HEK293T (cell line): ENCODE measurements at regions not wholly inside any gene's neighbourhood (a gene's known extent, or its start where the extent isn't known, plus 50 kb on each side); places are given as distances from the start of the nearest gene placed in this dataset.

Experiments
- CTCF ChIA-PET: fragments of 350-600 bp; formaldehyde crosslinking; extraction: SDS; loops from one replicate; lab custom pipeline; 2021; ENCODE audit warnings: antibody characterized with exemption, inconsistent platforms; lab: Yijun Ruan, JAX
- POLR2A ChIA-PET: fragments of 350-600 bp; formaldehyde crosslinking; extraction: SDS; loops from one replicate; lab custom pipeline; 2020; ENCODE audit warnings: antibody characterized with exemption, inconsistent platforms; lab: Yijun Ruan, JAX
- DNase-seq: peaks from one replicate; pipeline ENCODE4 v3.0.0; 2012; ENCODE audit warnings: mixed read lengths; ENCODE audit errors: extremely low spot score
- ARNT ChIP-seq: fragments of 450-650 bp; IDR thresholded peaks from 2 replicates; pipeline ENCODE4 v1.6.1; 2017; ENCODE audit warnings: mild to moderate bottlenecking
- BHLHE40 ChIP-seq: fragments of 450-650 bp; IDR thresholded peaks from 2 replicates; pipeline ENCODE4 v1.6.1; 2016; ENCODE audit warnings: mild to moderate bottlenecking, moderate library complexity, borderline replicate concordance
- CTBP1 ChIP-seq: fragments of 450-650 bp; IDR thresholded peaks from 2 replicates; pipeline ENCODE4 v1.6.1; 2016; ENCODE audit warnings: borderline replicate concordance
- ELF4 ChIP-seq: fragments of 450-650 bp; IDR thresholded peaks from 2 replicates; pipeline ENCODE4 v1.6.1; 2017; ENCODE audit warnings: antibody characterized with exemption
- FOXA1 ChIP-seq: fragments of 450-650 bp; IDR thresholded peaks from 2 replicates; pipeline ENCODE4 v1.6.1; 2016; ENCODE audit warnings: mild to moderate bottlenecking
- FOXK2 ChIP-seq: fragments of 450-650 bp; IDR thresholded peaks from 2 replicates; pipeline ENCODE4 v1.6.1; 2016; ENCODE audit warnings: mild to moderate bottlenecking
- FOXM1 ChIP-seq: fragments of 450-650 bp; IDR thresholded peaks from 2 replicates; pipeline ENCODE4 v1.6.1; 2017; ENCODE audit warnings: mild to moderate bottlenecking, borderline replicate concordance
- HDGF ChIP-seq: fragments of 450-650 bp; IDR thresholded peaks from 2 replicates; pipeline ENCODE4 v1.6.1; 2017; ENCODE audit warnings: antibody characterized with exemption, borderline replicate concordance
- L3MBTL2 ChIP-seq: fragments of 450-650 bp; conservative IDR thresholded peaks from 2 replicates; pipeline ENCODE4 v1.6.1; 2016; ENCODE audit warnings: mild to moderate bottlenecking
- LEF1 ChIP-seq: fragments of 450-650 bp; IDR thresholded peaks from 2 replicates; pipeline ENCODE4 v1.6.1; 2017; ENCODE audit warnings: mild to moderate bottlenecking, borderline replicate concordance
- NFRKB ChIP-seq: fragments of 450-650 bp; IDR thresholded peaks from 2 replicates; pipeline ENCODE4 v1.6.1; 2016; ENCODE audit warnings: mild to moderate bottlenecking, moderate library complexity
- SP1 ChIP-seq: fragments of 450-650 bp; IDR thresholded peaks from 2 replicates; pipeline ENCODE4 v1.6.1; 2017
- SUZ12 ChIP-seq: fragments of 450-650 bp; IDR thresholded peaks from 2 replicates; pipeline ENCODE4 v1.6.1; 2016; ENCODE audit warnings: mild to moderate bottlenecking
- TARDBP ChIP-seq: fragments of 450-650 bp; IDR thresholded peaks from 2 replicates; pipeline ENCODE4 v1.6.1; 2016
- ZNF384 ChIP-seq: fragments of 450-650 bp; IDR thresholded peaks from 2 replicates; pipeline ENCODE4 v1.6.1; 2016
- TF ChIP-seq, protein P1 (sequence below): fragments of 450-650 bp; IDR thresholded peaks from 2 replicates; pipeline ENCODE4 v1.6.1; 2016

DNA sequence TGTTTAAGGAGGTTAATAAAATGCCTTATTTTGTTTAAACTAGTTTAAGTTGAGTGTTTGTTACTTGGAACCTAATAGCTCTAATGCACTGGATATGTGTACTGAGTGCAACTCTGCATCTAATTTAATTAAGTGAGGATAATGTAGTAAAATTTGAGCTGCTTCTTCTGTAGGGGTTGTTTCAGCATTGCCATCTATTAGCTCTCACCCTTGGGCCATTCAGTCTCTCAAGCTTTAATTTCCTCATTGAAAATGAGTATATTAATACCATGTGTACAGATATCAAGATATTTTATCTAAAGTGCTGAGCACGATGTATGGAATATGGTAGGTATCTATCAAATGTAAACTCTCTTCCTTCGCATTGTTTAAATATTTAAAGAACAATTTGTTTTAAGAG, 375.7 kb upstream of the LRRC3B start:
- CTCF ChIA-PET, result no interaction called here
- TF ChIP-seq CTBP1, result no peak
- TF ChIP-seq LEF1, result no peak
- TF ChIP-seq BHLHE40, result no peak
- TF ChIP-seq L3MBTL2, result no peak
- TF ChIP-seq, protein P1, sequence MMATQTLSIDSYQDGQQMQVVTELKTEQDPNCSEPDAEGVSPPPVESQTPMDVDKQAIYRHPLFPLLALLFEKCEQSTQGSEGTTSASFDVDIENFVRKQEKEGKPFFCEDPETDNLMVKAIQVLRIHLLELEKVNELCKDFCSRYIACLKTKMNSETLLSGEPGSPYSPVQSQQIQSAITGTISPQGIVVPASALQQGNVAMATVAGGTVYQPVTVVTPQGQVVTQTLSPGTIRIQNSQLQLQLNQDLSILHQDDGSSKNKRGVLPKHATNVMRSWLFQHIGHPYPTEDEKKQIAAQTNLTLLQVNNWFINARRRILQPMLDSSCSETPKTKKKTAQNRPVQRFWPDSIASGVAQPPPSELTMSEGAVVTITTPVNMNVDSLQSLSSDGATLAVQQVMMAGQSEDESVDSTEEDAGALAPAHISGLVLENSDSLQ, result no peak
- no peak for TF ChIP-seq HDGF
- TF ChIP-seq SUZ12, result no peak
- no peak for TF ChIP-seq NFRKB
- TF ChIP-seq FOXK2, result no peak
- TF ChIP-seq FOXA1, result no peak
- TF ChIP-seq TARDBP, result no peak
- no peak for TF ChIP-seq SP1
- TF ChIP-seq ARNT, result no peak
- no peak for TF ChIP-seq ZNF384
- TF ChIP-seq FOXM1, result no peak
- no peak for DNase-seq
- POLR2A ChIA-PET, result no interaction called here

DNA sequence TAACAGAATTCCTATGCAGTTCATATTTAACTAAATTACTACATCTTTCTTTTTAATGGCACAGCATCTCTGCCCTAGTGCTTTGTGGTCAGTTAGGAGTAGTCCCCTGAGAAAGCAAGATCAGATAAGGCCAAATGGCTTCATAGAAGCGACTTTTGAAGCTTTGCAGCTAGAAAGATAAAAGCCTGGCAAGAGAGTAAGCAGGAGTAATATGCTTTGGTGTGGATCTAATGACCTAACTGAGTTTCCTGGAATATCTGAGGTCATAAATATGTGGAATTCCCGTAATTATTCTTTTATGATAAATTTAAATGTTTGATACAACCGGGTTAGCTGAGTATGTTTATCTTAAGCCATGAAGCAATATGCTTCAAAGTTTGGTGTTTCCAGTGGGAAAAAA, 374.9 kb upstream of the LRRC3B start:
- ChIA-PET POLR2A (no interaction called here), CTCF (no interaction called here)
- no peak for TF ChIP-seq LEF1
- TF ChIP-seq ELF4, result no peak
- TF ChIP-seq CTBP1, result no peak
- no peak for TF ChIP-seq SP1
- TF ChIP-seq NFRKB, result no peak
- TF ChIP-seq SUZ12, result no peak
- TF ChIP-seq FOXA1, result no peak
- TF ChIP-seq ARNT, result no peak
- no peak for TF ChIP-seq FOXK2
- no peak for DNase-seq

DNA sequence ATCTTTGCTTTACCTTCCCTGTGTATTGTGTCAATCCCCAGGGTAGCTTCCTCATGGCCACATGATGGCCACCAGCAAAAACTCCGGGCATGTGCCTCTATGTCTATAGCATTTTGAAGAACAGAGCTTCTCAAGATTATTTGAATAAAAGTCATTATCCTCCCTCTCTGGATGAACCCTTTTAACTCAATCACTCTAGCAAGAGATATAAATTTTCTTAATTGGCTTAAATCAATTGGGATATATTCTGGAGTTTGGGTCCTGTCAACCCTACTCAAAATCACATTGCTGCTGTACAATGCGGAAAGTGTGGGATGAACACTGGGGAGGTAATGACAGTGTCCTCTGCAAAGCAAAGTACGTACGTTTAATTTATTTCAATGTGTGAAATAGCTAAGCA, 370.6 kb upstream of the LRRC3B start:
- TF ChIP-seq TARDBP (no peak), LEF1 (no peak), FOXM1 (no peak), ELF4 (no peak), ARNT (no peak)
- DNase-seq, result no peak
- ChIA-PET CTCF (no interaction called here), POLR2A (no interaction called here)

DNA sequence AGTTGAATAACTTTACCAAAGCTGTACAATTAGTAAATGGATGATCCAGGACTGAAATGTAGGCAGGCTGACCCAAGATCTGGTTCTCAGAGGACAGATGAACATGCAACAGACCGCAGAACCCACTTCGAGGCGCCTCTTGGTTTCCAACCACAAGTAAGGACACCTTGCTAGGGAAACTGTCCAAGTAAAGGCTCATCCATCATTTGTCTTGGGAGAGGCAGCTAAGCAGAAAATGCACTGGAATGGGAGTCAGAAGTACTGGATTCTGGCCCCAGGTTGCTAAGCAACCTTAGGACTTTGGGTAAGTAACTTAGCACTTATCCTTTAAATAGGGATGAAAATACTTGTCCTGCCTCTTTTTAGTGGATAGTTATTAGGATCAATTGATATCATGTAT, 366.3 kb upstream of the LRRC3B start:
- POLR2A ChIA-PET, result no interaction called here
- DNase-seq, result no peak
- no peak for TF ChIP-seq L3MBTL2
- no peak for TF ChIP-seq ARNT
- TF ChIP-seq ELF4, result no peak
- CTCF ChIA-PET, result no interaction called here

DNA sequence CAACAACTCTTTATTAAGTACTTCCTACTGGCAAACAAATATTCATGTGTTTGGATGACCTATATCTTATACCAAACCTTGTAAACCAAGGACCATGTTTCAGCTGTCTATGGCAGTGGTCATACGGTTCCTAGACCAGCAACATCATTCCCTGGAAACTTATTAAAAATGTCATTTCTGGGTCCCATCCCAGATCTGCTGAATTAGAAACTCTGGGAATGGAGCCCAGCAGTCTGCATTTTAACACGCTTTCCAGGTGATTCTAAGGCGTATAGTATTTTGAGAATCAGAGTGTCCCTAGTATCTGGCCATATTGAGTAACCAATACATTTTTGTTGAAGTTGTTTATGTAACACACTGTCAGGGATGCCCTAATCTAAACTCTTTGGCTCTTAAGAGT, 363.4 kb upstream of the LRRC3B start:
- POLR2A ChIA-PET, result no interaction called here
- DNase-seq, result no peak
- CTCF ChIA-PET, result no interaction called here
- TF ChIP-seq L3MBTL2 (no peak), LEF1 (no peak), NFRKB (no peak), SUZ12 (no peak), CTBP1 (no peak), FOXK2 (no peak), HDGF (no peak), SP1 (no peak), ZNF384 (no peak), ARNT (no peak), BHLHE40 (no peak), ELF4 (no peak), TARDBP (no peak), FOXA1 (no peak), FOXM1 (no peak)
- TF ChIP-seq, protein P1, result no peak

DNA sequence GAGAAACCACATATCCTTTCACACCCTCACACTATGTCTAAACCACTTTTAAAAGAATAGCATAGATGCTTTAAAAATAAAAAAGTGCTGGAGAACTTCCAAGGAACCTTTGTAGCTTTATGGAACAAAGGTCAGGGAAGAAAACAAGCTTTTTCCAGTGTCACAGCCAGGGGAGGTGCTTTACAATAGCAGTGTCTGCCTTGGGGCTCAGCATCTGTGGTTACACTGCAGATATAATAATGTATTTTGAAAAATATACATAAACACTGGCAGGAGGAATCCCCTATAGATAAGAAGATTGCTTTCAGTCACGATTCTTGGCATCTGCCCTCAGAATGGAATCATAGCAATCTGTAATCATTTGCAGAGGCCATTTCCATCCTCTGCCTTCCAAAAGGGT, 362.4 kb upstream of the LRRC3B start:
- no peak for DNase-seq
- CTCF ChIA-PET, result no interaction called here
- TF ChIP-seq HDGF, result no peak
- TF ChIP-seq FOXA1, result no peak
- no peak for TF ChIP-seq ELF4
- no peak for TF ChIP-seq NFRKB
- TF ChIP-seq ARNT, result no peak
- no peak for TF ChIP-seq TARDBP
- no peak for TF ChIP-seq SP1
- no peak for TF ChIP-seq L3MBTL2
- TF ChIP-seq, protein P1, result no peak
- no peak for TF ChIP-seq SUZ12
- TF ChIP-seq BHLHE40, result no peak
- no peak for TF ChIP-seq ZNF384
- no peak for TF ChIP-seq FOXM1
- no peak for TF ChIP-seq CTBP1
- no peak for TF ChIP-seq FOXK2
- TF ChIP-seq LEF1, result no peak
- POLR2A ChIA-PET, result no interaction called here

DNA sequence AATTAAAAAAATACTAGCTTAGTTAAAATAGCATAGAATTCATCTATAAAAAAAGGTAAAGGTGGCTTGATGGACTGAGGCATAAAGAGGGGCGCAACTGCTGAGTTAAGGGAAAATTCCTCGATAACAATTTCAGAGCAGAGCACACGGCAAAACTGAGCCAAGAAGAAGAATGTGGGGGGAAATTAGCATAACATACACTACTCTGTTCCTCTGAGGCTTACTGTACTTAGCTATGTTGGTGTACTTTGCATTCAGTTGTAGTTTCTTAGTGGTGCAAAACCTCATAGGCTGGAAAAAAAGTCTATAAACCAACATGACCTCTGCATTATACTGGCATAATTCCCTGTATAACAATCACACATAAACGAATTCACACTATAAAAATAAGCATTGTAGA, 357.9 kb upstream of the LRRC3B start:
- no peak for DNase-seq
- no peak for TF ChIP-seq FOXK2
- TF ChIP-seq SUZ12, result no peak
- TF ChIP-seq FOXA1, result no peak
- TF ChIP-seq FOXM1, result no peak
- TF ChIP-seq ARNT, result no peak
- TF ChIP-seq, protein P1, result no peak
- no peak for TF ChIP-seq ZNF384
- no peak for TF ChIP-seq HDGF
- TF ChIP-seq L3MBTL2, result no peak
- TF ChIP-seq SP1, result no peak
- no peak for TF ChIP-seq LEF1
- no peak for TF ChIP-seq CTBP1
- no peak for TF ChIP-seq BHLHE40
- TF ChIP-seq ELF4, result no peak
- no peak for TF ChIP-seq NFRKB
- TF ChIP-seq TARDBP, result no peak
- POLR2A ChIA-PET, result no interaction called here
- CTCF ChIA-PET, result no interaction called here
